22Rv1 (cell line): ENCODE measurements at regions not wholly inside any gene's neighbourhood (a gene's known extent, or its start where the extent isn't known, plus 50 kb on each side); places are given as distances from the start of the nearest gene placed in this dataset.

Experiments
- H3K27ac ChIP-seq: fragments of 450-650 bp; 2 replicates; pipeline ENCODE4 v1.5.1; 2017
- ZFX ChIP-seq: fragments of 450-650 bp; IDR thresholded peaks from 2 replicates; pipeline ENCODE4 v1.6.1; 2017; ENCODE audit warnings: antibody characterized with exemption, borderline replicate concordance
- TF ChIP-seq, protein P1 (sequence below): fragments of 450-650 bp; IDR thresholded peaks from 2 replicates; pipeline ENCODE4 v1.5.1; 2017; ENCODE audit warnings: mild to moderate bottlenecking

DNA sequence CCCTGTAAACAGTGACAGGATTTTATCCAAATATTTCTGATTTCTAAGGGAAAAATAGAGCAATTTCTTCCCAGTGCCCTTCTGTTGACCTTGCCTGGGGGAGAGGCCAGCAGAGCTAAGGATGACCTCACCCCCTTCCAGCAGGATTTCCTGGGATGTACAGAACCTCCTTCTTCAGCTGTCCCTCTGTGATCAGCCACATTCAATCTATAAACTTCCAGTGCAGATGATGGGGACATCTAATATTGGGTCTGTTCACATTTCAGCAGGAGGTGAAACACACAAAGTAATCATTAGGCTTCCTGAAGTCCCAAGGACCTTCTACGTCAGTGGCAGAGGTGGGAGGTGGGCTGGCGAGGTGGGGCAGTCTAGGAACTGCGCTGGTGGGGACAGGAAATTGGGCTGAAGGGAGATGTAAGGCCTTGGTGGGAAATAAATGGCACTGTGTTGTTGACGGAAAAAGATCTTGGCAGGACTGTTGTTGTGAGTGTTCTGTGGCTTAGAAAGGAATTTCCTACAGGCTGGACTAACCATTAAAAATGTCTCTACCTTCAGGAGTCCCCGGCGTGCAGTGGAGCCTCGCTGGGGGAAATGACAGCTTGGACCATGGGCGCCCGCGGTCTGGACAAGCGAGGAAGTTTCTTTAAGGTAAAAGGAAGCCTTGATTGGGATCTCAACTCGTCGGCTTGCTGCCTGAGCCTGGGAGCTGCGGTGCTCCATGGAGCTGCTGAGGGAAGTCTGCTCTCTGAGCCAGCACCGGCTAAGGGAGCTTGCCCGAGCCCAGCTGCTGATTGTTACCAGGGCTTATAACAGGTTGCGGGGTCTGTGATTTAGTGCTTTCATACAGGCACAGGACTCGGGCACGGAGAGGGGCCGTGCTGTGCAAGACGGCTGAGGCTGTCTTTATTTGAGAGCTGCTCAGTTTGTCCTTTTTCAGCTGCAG is 127.9 kb upstream of the NAA20 start:
- TF ChIP-seq, protein P1, sequence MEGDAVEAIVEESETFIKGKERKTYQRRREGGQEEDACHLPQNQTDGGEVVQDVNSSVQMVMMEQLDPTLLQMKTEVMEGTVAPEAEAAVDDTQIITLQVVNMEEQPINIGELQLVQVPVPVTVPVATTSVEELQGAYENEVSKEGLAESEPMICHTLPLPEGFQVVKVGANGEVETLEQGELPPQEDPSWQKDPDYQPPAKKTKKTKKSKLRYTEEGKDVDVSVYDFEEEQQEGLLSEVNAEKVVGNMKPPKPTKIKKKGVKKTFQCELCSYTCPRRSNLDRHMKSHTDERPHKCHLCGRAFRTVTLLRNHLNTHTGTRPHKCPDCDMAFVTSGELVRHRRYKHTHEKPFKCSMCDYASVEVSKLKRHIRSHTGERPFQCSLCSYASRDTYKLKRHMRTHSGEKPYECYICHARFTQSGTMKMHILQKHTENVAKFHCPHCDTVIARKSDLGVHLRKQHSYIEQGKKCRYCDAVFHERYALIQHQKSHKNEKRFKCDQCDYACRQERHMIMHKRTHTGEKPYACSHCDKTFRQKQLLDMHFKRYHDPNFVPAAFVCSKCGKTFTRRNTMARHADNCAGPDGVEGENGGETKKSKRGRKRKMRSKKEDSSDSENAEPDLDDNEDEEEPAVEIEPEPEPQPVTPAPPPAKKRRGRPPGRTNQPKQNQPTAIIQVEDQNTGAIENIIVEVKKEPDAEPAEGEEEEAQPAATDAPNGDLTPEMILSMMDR, result no peak
- no peak for TF ChIP-seq ZFX
- H3K27ac ChIP-seq, result no peak overlapping the region

GRCh38 chr20:19890445-19891051 is 126.6 kb upstream of the NAA20 start:
- peak overlapping the region; percentile 26; the same call in 1 of the 2 replicates for H3K27ac ChIP-seq
- no peak for TF ChIP-seq ZFX
- TF ChIP-seq, protein P1, result no peak

GRCh38 chr20:19893356-19893755 is 123.8 kb upstream of the NAA20 start:
- H3K27ac ChIP-seq, result no peak overlapping the region
- no peak for TF ChIP-seq ZFX
- TF ChIP-seq, protein P1, result no peak

- no peak for TF ChIP-seq ZFX
- TF ChIP-seq, protein P1, result no peak
- H3K27ac ChIP-seq, result no peak overlapping the region
Observed at GRCh38 chr20:19895761-19896160, 121.4 kb upstream of the NAA20 start.

DNA sequence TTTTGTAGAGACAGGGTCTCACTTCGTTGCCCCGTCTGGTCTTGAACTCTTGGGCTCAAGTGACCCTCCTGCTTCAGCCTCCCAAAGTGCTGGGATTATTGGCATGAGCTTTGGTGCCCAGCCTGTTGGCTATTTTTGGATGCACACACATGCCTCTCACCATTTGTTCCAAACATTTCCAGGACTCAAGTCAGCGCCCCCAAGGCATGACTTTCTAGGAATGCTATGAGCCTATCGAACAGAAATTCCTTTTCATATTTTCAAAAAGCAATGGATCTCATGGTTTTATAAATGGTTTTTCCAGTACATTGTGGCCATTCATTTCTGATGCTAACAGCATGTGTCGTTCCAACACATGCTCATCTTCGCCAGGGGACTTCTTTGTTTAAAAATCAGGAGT is 119.3 kb upstream of the NAA20 start:
- H3K27ac ChIP-seq, result no peak overlapping the region
- TF ChIP-seq ZFX, result no peak
- TF ChIP-seq, protein P1, result no peak

- TF ChIP-seq, protein P1, result no peak
- TF ChIP-seq ZFX, result no peak
- no peak overlapping the region for H3K27ac ChIP-seq
Observed at GRCh38 chr20:19901226-19901625, 115.9 kb upstream of the NAA20 start.
